HL-60 (cell line): ENCODE measurements at regions not wholly inside any gene's neighbourhood (a gene's known extent, or its start where the extent isn't known, plus 50 kb on each side); places are given as distances from the start of the nearest gene placed in this dataset.

Experiments used
- CTCF ChIP-seq: IDR thresholded peaks from one replicate; pipeline ENCODE4 v1.5.1; 2011; ENCODE audit warnings: low read length, control low read depth, inconsistent platforms; ENCODE audit not compliant: insufficient read depth
- GABPA ChIP-seq: IDR thresholded peaks from 2 replicates; pipeline ENCODE4 v1.6.1; 2012; ENCODE audit warnings: low read depth
- POLR2AphosphoS5 ChIP-seq: IDR thresholded peaks from 2 replicates; pipeline ENCODE4 v1.6.1; 2012; ENCODE audit warnings: low read depth
- REST ChIP-seq: IDR thresholded peaks from 2 replicates; pipeline ENCODE4 v1.6.1; 2012; ENCODE audit warnings: low read depth; ENCODE audit not compliant: insufficient replicate concordance
- SPI1 ChIP-seq: IDR thresholded peaks from 2 replicates; pipeline ENCODE4 v1.6.1; 2012; ENCODE audit warnings: low read depth, mild to moderate bottlenecking, borderline replicate concordance

GRCh38 chr5:32975656-32976375, 264.7 kb downstream of the NPR3 start:
- no peak for TF ChIP-seq CTCF
- TF ChIP-seq POLR2AphosphoS5, result no peak
- no peak for TF ChIP-seq REST
- TF ChIP-seq GABPA, result no peak
- no peak for TF ChIP-seq SPI1
